ENCODE measurements at regions not wholly inside any gene's neighbourhood (a gene's known extent, or its start where the extent isn't known, plus 50 kb on each side); places are given as distances from the start of the nearest gene placed in this dataset.

GRCh38 chr17:5919089-5919488 is 151.1 kb upstream of the WSCD1 start:
- TF ChIP-seq CTCF (conservative IDR thresholded peaks at IDR 0.05; ENCODE audit: low read depth, low read length) = no peak
- no peak for TF ChIP-seq CEBPB (IDR thresholded peaks at IDR 0.05; ENCODE audit: low read depth, low read length)
